GM21737 (cell line): ENCODE measurements at regions not wholly inside any gene's neighbourhood (a gene's known extent, or its start where the extent isn't known, plus 50 kb on each side); places are given as distances from the start of the nearest gene placed in this dataset.
"Not testable (repeated sequence)": the region's sequence is repeated elsewhere in the genome, so short reads cannot be mapped to it uniquely, and the experiment has no call there.

Experiments
- ATAC-seq: cut with Tn5 transposase; IDR thresholded peaks from one replicate; pipeline ENCODE4 v1.9.1; 2021; ENCODE audit warnings: mild to moderate bottlenecking, moderate library complexity; ENCODE audit not compliant: unreplicated experiment

GRCh38 chr11:38595359-38596016 is 1997.5 kb upstream of the RAG2 start:
- not testable (repeated sequence) for ATAC-seq

- ATAC-seq = no peak
Observed at GRCh38 chr11:38594895-38595294, 1996.9 kb upstream of the RAG2 start.

- no peak for ATAC-seq
Observed at GRCh38 chr11:38593649-38594048, 1995.6 kb upstream of the RAG2 start.

GRCh38 chr11:38582756-38583155 is 1984.7 kb upstream of the RAG2 start:
- ATAC-seq = no peak

GRCh38 chr11:38582151-38582550 is 1984.1 kb upstream of the RAG2 start:
- ATAC-seq = no peak

- ATAC-seq = no peak
Observed at GRCh38 chr11:38577769-38578168, 1979.7 kb upstream of the RAG2 start.

GRCh38 chr11:38562562-38562961 is 1964.5 kb upstream of the RAG2 start:
- no peak for ATAC-seq

- ATAC-seq = no peak
Observed at GRCh38 chr11:38553148-38553547, 1955.1 kb upstream of the RAG2 start.

GRCh38 chr11:38547462-38547861 is 1949.4 kb upstream of the RAG2 start:
- ATAC-seq = no peak

GRCh38 chr11:38543986-38544385 is 1946.0 kb upstream of the RAG2 start:
- no peak for ATAC-seq

GRCh38 chr11:38543311-38543710 is 1945.3 kb upstream of the RAG2 start:
- no peak for ATAC-seq

- no peak for ATAC-seq
Observed at GRCh38 chr11:38538866-38539680, 1941.0 kb upstream of the RAG2 start.

- ATAC-seq = no peak
Observed at GRCh38 chr11:38530226-38530625, 1932.2 kb upstream of the RAG2 start.

- no peak for ATAC-seq
Observed at GRCh38 chr11:38524945-38525344, 1926.9 kb upstream of the RAG2 start.

GRCh38 chr11:38517991-38518390 is 1920.0 kb upstream of the RAG2 start:
- ATAC-seq = no peak

GRCh38 chr11:38512830-38513229 is 1914.8 kb upstream of the RAG2 start:
- not testable (repeated sequence) for ATAC-seq

- ATAC-seq = no peak
Observed at GRCh38 chr11:38510041-38510440, 1912.0 kb upstream of the RAG2 start.

- no peak for ATAC-seq
Observed at GRCh38 chr11:38503876-38504275, 1905.8 kb upstream of the RAG2 start.

GRCh38 chr11:38498721-38499120 is 1900.7 kb upstream of the RAG2 start:
- no peak for ATAC-seq

GRCh38 chr11:38491986-38492385 is 1894.0 kb upstream of the RAG2 start:
- no peak for ATAC-seq

- no peak for ATAC-seq
Observed at GRCh38 chr11:38481391-38481790, 1883.4 kb upstream of the RAG2 start.

GRCh38 chr11:38476808-38477575 is 1879.0 kb upstream of the RAG2 start:
- ATAC-seq = no peak
